ENCODE measurements at regions not wholly inside any gene's neighbourhood (a gene's known extent, or its start where the extent isn't known, plus 50 kb on each side); places are given as distances from the start of the nearest gene placed in this dataset.

DNA sequence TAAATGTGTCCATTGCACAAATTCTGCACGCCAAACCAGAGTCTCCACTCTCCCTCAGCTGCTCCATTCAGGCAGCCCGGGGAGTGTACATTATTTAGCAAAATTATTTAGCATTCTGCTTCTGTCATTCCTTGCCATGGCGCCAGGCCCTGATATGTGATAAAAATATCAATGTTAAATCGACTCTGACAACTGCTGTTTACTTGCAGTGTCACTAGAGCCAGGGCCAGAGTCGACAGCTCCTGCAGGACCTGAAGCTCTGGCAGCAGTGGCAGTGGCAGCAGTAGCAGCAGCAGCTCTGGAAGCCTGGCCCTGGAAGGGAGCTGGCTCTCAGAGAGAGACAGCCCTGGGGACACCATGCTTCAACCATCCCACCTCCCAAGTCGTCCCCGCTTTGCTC lies 224.5 kb downstream of the BUD13 start:
- TF ChIP-seq GABPA (IDR thresholded peaks at IDR 0.05 in 1 of 2, conservative IDR thresholded peaks at IDR 0.05 in 1 of 2) (no peak), JUND (IDR thresholded peaks at IDR 0.05) (no peak)
- TF ChIP-seq, protein P1, sequence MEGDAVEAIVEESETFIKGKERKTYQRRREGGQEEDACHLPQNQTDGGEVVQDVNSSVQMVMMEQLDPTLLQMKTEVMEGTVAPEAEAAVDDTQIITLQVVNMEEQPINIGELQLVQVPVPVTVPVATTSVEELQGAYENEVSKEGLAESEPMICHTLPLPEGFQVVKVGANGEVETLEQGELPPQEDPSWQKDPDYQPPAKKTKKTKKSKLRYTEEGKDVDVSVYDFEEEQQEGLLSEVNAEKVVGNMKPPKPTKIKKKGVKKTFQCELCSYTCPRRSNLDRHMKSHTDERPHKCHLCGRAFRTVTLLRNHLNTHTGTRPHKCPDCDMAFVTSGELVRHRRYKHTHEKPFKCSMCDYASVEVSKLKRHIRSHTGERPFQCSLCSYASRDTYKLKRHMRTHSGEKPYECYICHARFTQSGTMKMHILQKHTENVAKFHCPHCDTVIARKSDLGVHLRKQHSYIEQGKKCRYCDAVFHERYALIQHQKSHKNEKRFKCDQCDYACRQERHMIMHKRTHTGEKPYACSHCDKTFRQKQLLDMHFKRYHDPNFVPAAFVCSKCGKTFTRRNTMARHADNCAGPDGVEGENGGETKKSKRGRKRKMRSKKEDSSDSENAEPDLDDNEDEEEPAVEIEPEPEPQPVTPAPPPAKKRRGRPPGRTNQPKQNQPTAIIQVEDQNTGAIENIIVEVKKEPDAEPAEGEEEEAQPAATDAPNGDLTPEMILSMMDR (IDR thresholded peaks at IDR 0.05; ENCODE audit: low read depth, low read length, missing input control): no peak
- no peak overlapping the region for H3K4me3 ChIP-seq (ENCODE audit: low read depth in 1 of 3, low read length in 3 of 3)
- no peaks in the 10 kb centered on the region for H3K36me3 ChIP-seq (ENCODE audit: control insufficient read depth in 4 of 4, insufficient read depth in 3 of 4, low read depth in 1 of 4, low read length in 3 of 4)
- H3K27ac ChIP-seq (ENCODE audit: low read depth in 1 of 2, low read length in 2 of 2): no peak overlapping the region
- DNase-seq (ENCODE audit: low spot score): no peak
- no peak overlapping the region for H3K9ac ChIP-seq (ENCODE audit: low read depth in 1 of 2, low read length in 2 of 2)
- H3K9me3 ChIP-seq (ENCODE audit: control insufficient read depth in 4 of 4, low read length in 3 of 4): peaks cover 0 to 2% (median under 1%) of the 10 kb centered on the region in 4 donors
- WGBS: 80% methylated on average over 7 of the region's 7 CpGs
- no peaks in the 10 kb centered on the region for H3K4me1 ChIP-seq (ENCODE audit: control insufficient read depth in 4 of 4, insufficient read depth in 4 of 4, low read length in 3 of 4)
- no peaks in the 10 kb centered on the region for H3K27me3 ChIP-seq (ENCODE audit: control insufficient read depth in 4 of 4, insufficient read depth in 4 of 4, low read length in 3 of 4)

DNA sequence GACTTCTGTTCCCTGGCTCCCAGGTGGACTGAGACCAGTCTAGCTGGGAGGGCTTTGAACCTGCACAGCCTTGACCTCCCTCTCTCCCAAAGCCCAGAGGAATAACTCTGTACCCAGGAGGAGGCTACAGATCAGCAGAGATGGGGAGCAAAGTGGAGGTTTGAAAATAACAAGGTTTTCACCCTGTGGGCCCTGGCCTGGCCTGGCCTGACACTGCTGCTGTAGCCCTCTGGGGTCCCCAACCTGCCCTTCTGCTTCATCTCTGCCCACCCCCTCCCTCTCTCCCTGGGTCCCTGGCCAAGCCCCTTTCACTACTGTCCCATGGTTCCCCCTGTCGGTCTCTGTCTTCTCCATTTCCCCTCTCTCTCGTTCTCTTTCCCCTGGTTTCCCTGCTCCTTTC lies 225.2 kb downstream of the BUD13 start:
- no peaks in the 10 kb centered on the region for H3K27me3 ChIP-seq (ENCODE audit: control insufficient read depth in 4 of 4, insufficient read depth in 4 of 4, low read length in 3 of 4)
- TF ChIP-seq RXRA (IDR thresholded peaks at IDR 0.05) (no peak), FOXA2 (IDR thresholded peaks at IDR 0.05) (no peak), HNF4G (IDR thresholded peaks at IDR 0.05) (no peak), SP1 (IDR thresholded peaks at IDR 0.05) (no peak), HNF4A (conservative IDR thresholded peaks at IDR 0.05) (no peak), NR2F2 (IDR thresholded peaks at IDR 0.05) (no peak), RAD21 (IDR thresholded peaks at IDR 0.05) (no peak), GABPA (IDR thresholded peaks at IDR 0.05 in 1 of 2, conservative IDR thresholded peaks at IDR 0.05 in 1 of 2) (no peak), YY1 (IDR thresholded peaks at IDR 0.05) (no peak), TAF1 (conservative IDR thresholded peaks at IDR 0.05) (no peak), FOXA1 (IDR thresholded peaks at IDR 0.05) (no peak), JUND (IDR thresholded peaks at IDR 0.05) (no peak), EGR1 (IDR thresholded peaks at IDR 0.05; ENCODE audit: low read depth in 2 of 2) (no peak)
- TF ChIP-seq, protein P1 (IDR thresholded peaks at IDR 0.05; ENCODE audit: low read depth, low read length, missing input control): no peak
- TF ChIP-seq, protein P2, sequence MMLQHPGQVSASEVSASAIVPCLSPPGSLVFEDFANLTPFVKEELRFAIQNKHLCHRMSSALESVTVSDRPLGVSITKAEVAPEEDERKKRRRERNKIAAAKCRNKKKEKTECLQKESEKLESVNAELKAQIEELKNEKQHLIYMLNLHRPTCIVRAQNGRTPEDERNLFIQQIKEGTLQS (IDR thresholded peaks at IDR 0.05): no peak
- TF ChIP-seq, protein P3, sequence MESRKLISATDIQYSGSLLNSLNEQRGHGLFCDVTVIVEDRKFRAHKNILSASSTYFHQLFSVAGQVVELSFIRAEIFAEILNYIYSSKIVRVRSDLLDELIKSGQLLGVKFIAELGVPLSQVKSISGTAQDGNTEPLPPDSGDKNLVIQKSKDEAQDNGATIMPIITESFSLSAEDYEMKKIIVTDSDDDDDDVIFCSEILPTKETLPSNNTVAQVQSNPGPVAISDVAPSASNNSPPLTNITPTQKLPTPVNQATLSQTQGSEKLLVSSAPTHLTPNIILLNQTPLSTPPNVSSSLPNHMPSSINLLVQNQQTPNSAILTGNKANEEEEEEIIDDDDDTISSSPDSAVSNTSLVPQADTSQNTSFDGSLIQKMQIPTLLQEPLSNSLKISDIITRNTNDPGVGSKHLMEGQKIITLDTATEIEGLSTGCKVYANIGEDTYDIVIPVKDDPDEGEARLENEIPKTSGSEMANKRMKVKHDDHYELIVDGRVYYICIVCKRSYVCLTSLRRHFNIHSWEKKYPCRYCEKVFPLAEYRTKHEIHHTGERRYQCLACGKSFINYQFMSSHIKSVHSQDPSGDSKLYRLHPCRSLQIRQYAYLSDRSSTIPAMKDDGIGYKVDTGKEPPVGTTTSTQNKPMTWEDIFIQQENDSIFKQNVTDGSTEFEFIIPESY (IDR thresholded peaks at IDR 0.05): no peak
- TF ChIP-seq, protein P4, sequence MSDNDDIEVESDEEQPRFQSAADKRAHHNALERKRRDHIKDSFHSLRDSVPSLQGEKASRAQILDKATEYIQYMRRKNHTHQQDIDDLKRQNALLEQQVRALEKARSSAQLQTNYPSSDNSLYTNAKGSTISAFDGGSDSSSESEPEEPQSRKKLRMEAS (IDR thresholded peaks at IDR 0.05): no peak
- TF ChIP-seq, protein P5, sequence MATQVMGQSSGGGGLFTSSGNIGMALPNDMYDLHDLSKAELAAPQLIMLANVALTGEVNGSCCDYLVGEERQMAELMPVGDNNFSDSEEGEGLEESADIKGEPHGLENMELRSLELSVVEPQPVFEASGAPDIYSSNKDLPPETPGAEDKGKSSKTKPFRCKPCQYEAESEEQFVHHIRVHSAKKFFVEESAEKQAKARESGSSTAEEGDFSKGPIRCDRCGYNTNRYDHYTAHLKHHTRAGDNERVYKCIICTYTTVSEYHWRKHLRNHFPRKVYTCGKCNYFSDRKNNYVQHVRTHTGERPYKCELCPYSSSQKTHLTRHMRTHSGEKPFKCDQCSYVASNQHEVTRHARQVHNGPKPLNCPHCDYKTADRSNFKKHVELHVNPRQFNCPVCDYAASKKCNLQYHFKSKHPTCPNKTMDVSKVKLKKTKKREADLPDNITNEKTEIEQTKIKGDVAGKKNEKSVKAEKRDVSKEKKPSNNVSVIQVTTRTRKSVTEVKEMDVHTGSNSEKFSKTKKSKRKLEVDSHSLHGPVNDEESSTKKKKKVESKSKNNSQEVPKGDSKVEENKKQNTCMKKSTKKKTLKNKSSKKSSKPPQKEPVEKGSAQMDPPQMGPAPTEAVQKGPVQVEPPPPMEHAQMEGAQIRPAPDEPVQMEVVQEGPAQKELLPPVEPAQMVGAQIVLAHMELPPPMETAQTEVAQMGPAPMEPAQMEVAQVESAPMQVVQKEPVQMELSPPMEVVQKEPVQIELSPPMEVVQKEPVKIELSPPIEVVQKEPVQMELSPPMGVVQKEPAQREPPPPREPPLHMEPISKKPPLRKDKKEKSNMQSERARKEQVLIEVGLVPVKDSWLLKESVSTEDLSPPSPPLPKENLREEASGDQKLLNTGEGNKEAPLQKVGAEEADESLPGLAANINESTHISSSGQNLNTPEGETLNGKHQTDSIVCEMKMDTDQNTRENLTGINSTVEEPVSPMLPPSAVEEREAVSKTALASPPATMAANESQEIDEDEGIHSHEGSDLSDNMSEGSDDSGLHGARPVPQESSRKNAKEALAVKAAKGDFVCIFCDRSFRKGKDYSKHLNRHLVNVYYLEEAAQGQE (IDR thresholded peaks at IDR 0.05): no peak
- no peak overlapping the region for H3K27ac ChIP-seq (ENCODE audit: low read depth in 1 of 2, low read length in 2 of 2)
- H3K36me3 ChIP-seq (ENCODE audit: control insufficient read depth in 4 of 4, insufficient read depth in 3 of 4, low read depth in 1 of 4, low read length in 3 of 4): no peaks in the 10 kb centered on the region
- H3K4me1 ChIP-seq (ENCODE audit: control insufficient read depth in 4 of 4, insufficient read depth in 4 of 4, low read length in 3 of 4): no peaks in the 10 kb centered on the region
- WGBS: 60% methylated on average over 2 of the region's 2 CpGs
- H3K9me3 ChIP-seq (ENCODE audit: control insufficient read depth in 4 of 4, low read length in 3 of 4): peaks cover 0 to 2% (median under 1%) of the 10 kb centered on the region in 4 donors
- no peak overlapping the region for H3K9ac ChIP-seq (ENCODE audit: low read depth in 1 of 2, low read length in 2 of 2)
- H3K4me3 ChIP-seq (ENCODE audit: low read depth in 1 of 3, low read length in 3 of 3): no peak overlapping the region
- no peak for DNase-seq (ENCODE audit: low spot score)
